ENCODE measurements at regions not wholly inside any gene's neighbourhood (a gene's known extent, or its start where the extent isn't known, plus 50 kb on each side); places are given as distances from the start of the nearest gene placed in this dataset.

DNA sequence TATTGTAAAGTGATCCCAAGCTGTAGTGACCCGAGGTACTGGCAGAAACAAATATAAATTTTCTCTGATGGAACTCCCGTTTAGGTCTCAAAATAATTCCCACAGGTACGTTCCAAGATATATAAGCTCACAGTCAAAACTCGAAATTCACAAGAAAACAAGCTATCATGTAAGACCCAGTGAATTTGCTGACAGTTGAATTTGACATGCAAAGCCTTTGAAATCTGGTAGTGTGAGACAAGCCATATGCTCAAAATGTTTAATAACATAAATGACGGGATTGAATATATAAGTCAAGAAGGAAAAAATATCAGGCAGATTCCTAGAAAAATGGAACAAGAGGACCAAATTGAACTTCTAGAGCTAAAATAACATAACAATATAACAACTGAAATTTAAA is 252.8 kb downstream of the TMA16 start:
- no peak overlapping the region for H3K4me3 ChIP-seq (ENCODE audit: low read length)
- H3K27me3 ChIP-seq (ENCODE audit: insufficient read depth, low read length): no peaks in the 10 kb centered on the region
- H3K4me1 ChIP-seq (ENCODE audit: insufficient read depth, low read length): no peaks in the 10 kb centered on the region
- H3K9me3 ChIP-seq (ENCODE audit: low read depth, low read length): no peaks in the 10 kb centered on the region

DNA sequence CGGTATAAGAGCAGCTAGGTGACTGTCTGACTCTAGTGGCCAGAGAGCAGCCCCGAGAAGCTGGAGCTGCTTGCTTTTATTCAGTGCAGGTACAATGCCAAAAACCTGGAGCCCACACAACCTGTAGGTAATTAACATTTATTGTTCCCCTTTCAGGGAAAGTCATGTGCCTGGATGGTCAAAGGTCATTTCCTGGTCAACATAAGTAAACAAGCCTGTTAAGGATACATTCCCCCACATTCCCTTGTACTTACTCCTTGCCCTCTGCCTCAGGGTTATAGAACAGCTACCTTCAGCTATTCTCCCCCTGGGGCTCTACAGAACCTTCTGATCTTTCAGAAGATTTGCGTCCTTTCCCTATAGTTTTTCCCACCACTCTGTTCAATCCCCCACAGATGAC is 253.4 kb downstream of the TMA16 start:
- H3K9me3 ChIP-seq (ENCODE audit: low read depth, low read length): no peaks in the 10 kb centered on the region
- no peaks in the 10 kb centered on the region for H3K4me1 ChIP-seq (ENCODE audit: insufficient read depth, low read length)
- no peaks in the 10 kb centered on the region for H3K27me3 ChIP-seq (ENCODE audit: insufficient read depth, low read length)
- no peak overlapping the region for H3K4me3 ChIP-seq (ENCODE audit: low read length)

- no peaks in the 10 kb centered on the region for H3K9me3 ChIP-seq (ENCODE audit: low read depth, low read length)
- no peak overlapping the region for H3K4me3 ChIP-seq (ENCODE audit: low read length)
- H3K4me1 ChIP-seq (ENCODE audit: insufficient read depth, low read length): no peaks in the 10 kb centered on the region
- no peaks in the 10 kb centered on the region for H3K27me3 ChIP-seq (ENCODE audit: insufficient read depth, low read length)
These were observed 254.0 kb downstream of the TMA16 start for GRCh38 chr4:163748449-163748848.

- Histone ChIP-seq H3K4me1 (ENCODE audit: insufficient read depth, low read length) (no peaks in the 10 kb centered on the region), H3K9me3 (ENCODE audit: low read depth, low read length) (no peaks in the 10 kb centered on the region), H3K4me3 (ENCODE audit: low read length) (no peak overlapping the region), H3K27me3 (ENCODE audit: insufficient read depth, low read length) (no peaks in the 10 kb centered on the region)
These were observed 260.5 kb downstream of the TMA16 start for GRCh38 chr4:163755013-163755412.

DNA sequence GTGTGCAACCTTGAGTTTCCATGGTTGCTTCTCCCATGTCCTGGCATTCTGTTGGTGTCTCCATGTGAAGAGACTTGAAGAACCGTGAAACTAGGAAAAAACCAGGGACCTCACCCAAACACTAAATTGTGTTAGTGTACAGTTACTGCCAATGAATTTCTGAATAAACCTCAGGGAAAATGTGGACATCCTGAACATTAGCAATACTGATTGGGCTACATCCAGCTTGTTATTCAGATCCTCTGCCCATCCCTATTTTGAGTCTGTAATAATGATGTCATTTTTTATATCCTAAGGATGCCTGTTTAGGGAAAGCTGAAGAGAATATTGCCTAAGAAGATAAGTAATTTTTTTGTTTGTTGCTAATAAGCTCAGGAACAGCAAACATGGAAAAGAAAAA is 262.7 kb downstream of the TMA16 start:
- H3K4me1 ChIP-seq (ENCODE audit: insufficient read depth, low read length): no peaks in the 10 kb centered on the region
- no peaks in the 10 kb centered on the region for H3K9me3 ChIP-seq (ENCODE audit: low read depth, low read length)
- H3K4me3 ChIP-seq (ENCODE audit: low read length): no peak overlapping the region
- H3K27me3 ChIP-seq (ENCODE audit: insufficient read depth, low read length): no peaks in the 10 kb centered on the region

GRCh38 chr4:163758032-163758431 is 263.5 kb downstream of the TMA16 start:
- H3K4me3 ChIP-seq (ENCODE audit: low read length): no peak overlapping the region
- H3K27me3 ChIP-seq (ENCODE audit: insufficient read depth, low read length): no peaks in the 10 kb centered on the region
- no peaks in the 10 kb centered on the region for H3K4me1 ChIP-seq (ENCODE audit: insufficient read depth, low read length)
- no peaks in the 10 kb centered on the region for H3K9me3 ChIP-seq (ENCODE audit: low read depth, low read length)

DNA sequence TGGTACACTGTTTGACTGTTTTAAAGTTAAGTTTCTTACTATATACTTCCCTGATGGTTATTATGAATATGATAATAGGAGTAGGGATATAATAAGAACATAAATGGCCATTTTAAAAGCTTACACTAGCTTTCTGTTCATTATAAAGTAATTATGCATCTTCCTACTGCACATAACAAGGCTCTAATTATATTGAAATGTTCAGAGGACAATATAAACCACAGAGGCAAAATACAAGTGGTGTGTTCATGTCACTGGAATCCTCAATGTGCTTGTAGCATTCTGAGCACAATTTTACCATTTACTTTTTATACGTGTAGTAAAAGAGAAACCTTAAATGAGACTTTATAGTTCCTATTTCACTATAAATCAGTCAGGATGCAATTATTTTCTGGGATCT is 268.3 kb downstream of the TMA16 start:
- H3K9me3 ChIP-seq (ENCODE audit: low read depth, low read length): no peaks in the 10 kb centered on the region
- H3K27me3 ChIP-seq (ENCODE audit: insufficient read depth, low read length): no peaks in the 10 kb centered on the region
- H3K4me1 ChIP-seq (ENCODE audit: insufficient read depth, low read length): no peaks in the 10 kb centered on the region
- H3K4me3 ChIP-seq (ENCODE audit: low read length): no peak overlapping the region

GRCh38 chr4:163764569-163764968 is 270.1 kb downstream of the TMA16 start:
- Histone ChIP-seq H3K4me3 (ENCODE audit: low read length) (no peak overlapping the region), H3K4me1 (ENCODE audit: insufficient read depth, low read length) (no peaks in the 10 kb centered on the region), H3K27me3 (ENCODE audit: insufficient read depth, low read length) (no peaks in the 10 kb centered on the region), H3K9me3 (ENCODE audit: low read depth, low read length) (no peaks in the 10 kb centered on the region)

- Histone ChIP-seq H3K27me3 (ENCODE audit: insufficient read depth, low read length) (no peaks in the 10 kb centered on the region), H3K4me3 (ENCODE audit: low read length) (no peak overlapping the region), H3K4me1 (ENCODE audit: insufficient read depth, low read length) (no peaks in the 10 kb centered on the region), H3K9me3 (ENCODE audit: low read depth, low read length) (no peaks in the 10 kb centered on the region)
These were observed 273.5 kb downstream of the TMA16 start for GRCh38 chr4:163768014-163768413.

- Histone ChIP-seq H3K4me3 (ENCODE audit: low read length) (no peak overlapping the region), H3K4me1 (ENCODE audit: insufficient read depth, low read length) (no peaks in the 10 kb centered on the region), H3K27me3 (ENCODE audit: insufficient read depth, low read length) (peaks cover 2% of the 10 kb centered on the region), H3K9me3 (ENCODE audit: low read depth, low read length) (no peaks in the 10 kb centered on the region)
These were observed 277.7 kb downstream of the TMA16 start for GRCh38 chr4:163772238-163772637.

- H3K9me3 ChIP-seq (ENCODE audit: low read depth, low read length): no peaks in the 10 kb centered on the region
- no peaks in the 10 kb centered on the region for H3K4me1 ChIP-seq (ENCODE audit: insufficient read depth, low read length)
- no peak overlapping the region for H3K4me3 ChIP-seq (ENCODE audit: low read length)
- H3K27me3 ChIP-seq (ENCODE audit: insufficient read depth, low read length): peaks cover 3% of the 10 kb centered on the region
These were observed 279.4 kb downstream of the TMA16 start for GRCh38 chr4:163773940-163774339.

GRCh38 chr4:163776957-163777356 is 282.5 kb downstream of the TMA16 start:
- no peak overlapping the region for H3K4me3 ChIP-seq (ENCODE audit: low read length)
- peaks cover 3% of the 10 kb centered on the region for H3K27me3 ChIP-seq (ENCODE audit: insufficient read depth, low read length)
- H3K9me3 ChIP-seq (ENCODE audit: low read depth, low read length): no peaks in the 10 kb centered on the region
- H3K4me1 ChIP-seq (ENCODE audit: insufficient read depth, low read length): no peaks in the 10 kb centered on the region

DNA sequence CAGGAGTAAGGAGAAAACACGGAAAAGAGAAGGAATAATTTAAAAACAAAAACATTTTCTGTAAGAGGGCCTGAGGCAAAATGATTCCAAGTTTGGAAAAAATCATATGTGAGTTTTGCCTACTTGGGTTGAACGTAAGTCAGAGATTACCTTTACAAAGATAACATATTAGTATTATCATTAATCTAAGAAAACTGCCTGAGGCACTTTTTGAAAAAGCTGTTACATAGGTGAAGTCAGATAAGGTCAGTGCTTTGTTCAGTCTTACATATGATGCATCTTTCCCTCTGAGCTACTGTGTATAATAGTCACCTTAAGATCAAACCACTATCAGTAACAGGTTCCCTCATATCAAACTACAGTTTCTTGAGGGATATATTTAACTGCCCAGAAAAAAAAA is 287.2 kb downstream of the TMA16 start:
- H3K27me3 ChIP-seq (ENCODE audit: insufficient read depth, low read length): peaks cover 3% of the 10 kb centered on the region
- H3K4me1 ChIP-seq (ENCODE audit: insufficient read depth, low read length): no peaks in the 10 kb centered on the region
- no peak overlapping the region for H3K4me3 ChIP-seq (ENCODE audit: low read length)
- H3K9me3 ChIP-seq (ENCODE audit: low read depth, low read length): no peaks in the 10 kb centered on the region

GRCh38 chr4:163790231-163790630 is 295.7 kb downstream of the TMA16 start:
- no peak overlapping the region for H3K4me3 ChIP-seq (ENCODE audit: low read length)
- no peaks in the 10 kb centered on the region for H3K4me1 ChIP-seq (ENCODE audit: insufficient read depth, low read length)
- H3K27me3 ChIP-seq (ENCODE audit: insufficient read depth, low read length): no peaks in the 10 kb centered on the region
- H3K9me3 ChIP-seq (ENCODE audit: low read depth, low read length): no peaks in the 10 kb centered on the region

DNA sequence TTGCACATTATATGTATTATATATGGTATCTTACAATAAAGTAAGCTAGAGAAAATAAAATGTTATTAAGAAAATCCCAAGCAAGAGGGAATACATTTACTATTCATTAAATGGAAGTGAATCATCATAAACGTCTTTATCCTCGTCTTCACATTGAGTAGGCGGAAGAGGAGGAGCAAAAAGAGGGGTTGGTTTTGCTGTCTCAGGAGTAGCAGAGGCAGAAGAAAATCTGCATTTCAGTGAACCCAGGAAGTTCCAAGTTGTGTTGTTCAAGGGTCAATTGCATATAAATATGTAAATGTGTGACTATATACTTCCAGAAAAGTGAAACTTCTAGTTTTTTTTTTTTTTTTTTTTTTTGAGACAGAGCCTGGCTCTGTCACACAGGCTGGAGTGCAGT is 301.4 kb downstream of the TMA16 start:
- Histone ChIP-seq H3K9me3 (ENCODE audit: low read depth, low read length) (no peaks in the 10 kb centered on the region), H3K4me3 (ENCODE audit: low read length) (no peak overlapping the region), H3K27me3 (ENCODE audit: insufficient read depth, low read length) (no peaks in the 10 kb centered on the region), H3K4me1 (ENCODE audit: insufficient read depth, low read length) (no peaks in the 10 kb centered on the region)

- H3K27me3 ChIP-seq (ENCODE audit: insufficient read depth, low read length): no peaks in the 10 kb centered on the region
- no peaks in the 10 kb centered on the region for H3K9me3 ChIP-seq (ENCODE audit: low read depth, low read length)
- H3K4me1 ChIP-seq (ENCODE audit: insufficient read depth, low read length): no peaks in the 10 kb centered on the region
- H3K4me3 ChIP-seq (ENCODE audit: low read length): no peak overlapping the region
These were observed 309.5 kb downstream of the TMA16 start for GRCh38 chr4:163804001-163804400.

GRCh38 chr4:163806653-163807052 is 312.2 kb downstream of the TMA16 start:
- Histone ChIP-seq H3K9me3 (ENCODE audit: low read depth, low read length) (no peaks in the 10 kb centered on the region), H3K4me3 (ENCODE audit: low read length) (no peak overlapping the region), H3K27me3 (ENCODE audit: insufficient read depth, low read length) (no peaks in the 10 kb centered on the region), H3K4me1 (ENCODE audit: insufficient read depth, low read length) (no peaks in the 10 kb centered on the region)
